HG03039 (cell line): ENCODE measurements at regions not wholly inside any gene's neighbourhood (a gene's known extent, or its start where the extent isn't known, plus 50 kb on each side); places are given as distances from the start of the nearest gene placed in this dataset.

Experiments used
- ATAC-seq: cut with Tn5 transposase; IDR thresholded peaks from one replicate; pipeline ENCODE4 v1.9.1; 2021; ENCODE audit warnings: mild to moderate bottlenecking, moderate library complexity; ENCODE audit not compliant: unreplicated experiment

GRCh38 chr6:159357211-159357915 is 188.2 kb downstream of the FNDC1 start:
- ATAC-seq = no peak

- ATAC-seq = no peak
These were observed 184.0 kb downstream of the FNDC1 start for GRCh38 chr6:159353193-159353592.

GRCh38 chr6:159351707-159352106 is 182.5 kb downstream of the FNDC1 start:
- no peak for ATAC-seq

GRCh38 chr6:159349915-159350314 is 180.7 kb downstream of the FNDC1 start:
- ATAC-seq = no peak

GRCh38 chr6:159343709-159344108 is 174.5 kb downstream of the FNDC1 start:
- no peak for ATAC-seq

- no peak for ATAC-seq
These were observed 172.9 kb downstream of the FNDC1 start for GRCh38 chr6:159342146-159342545.

GRCh38 chr6:159334068-159334467 is 164.9 kb downstream of the FNDC1 start:
- no peak for ATAC-seq

- no peak for ATAC-seq
These were observed 162.3 kb downstream of the FNDC1 start for GRCh38 chr6:159331451-159331850.

GRCh38 chr6:159329081-159329480 is 159.9 kb downstream of the FNDC1 start:
- no peak for ATAC-seq

GRCh38 chr6:159328052-159328451 is 158.9 kb downstream of the FNDC1 start:
- ATAC-seq = no peak

GRCh38 chr6:159325476-159325875 is 156.3 kb downstream of the FNDC1 start:
- no peak for ATAC-seq

- ATAC-seq = no peak
These were observed 155.4 kb downstream of the FNDC1 start for GRCh38 chr6:159324596-159324995.
